Keratinocyte (primary cell): ENCODE measurements at regions not wholly inside any gene's neighbourhood (a gene's known extent, or its start where the extent isn't known, plus 50 kb on each side); places are given as distances from the start of the nearest gene placed in this dataset.

ENCODE experiments used
- DNase-seq: peaks from one replicate; pipeline ENCODE4 v3.0.0-alpha.2; 2011; ENCODE audit warnings: low read depth, missing footprints, low spot score
- FAIRE-seq: peaks from 2 replicates; lab custom pipeline; 2011; peaks lifted over from hg19 to GRCh38; lab: Jason Lieb, UNC
- H2AFZ ChIP-seq: 2 replicates; pipeline ENCODE4 v1.6.0; 2012; ENCODE audit warnings: low read length, control low read depth, inconsistent platforms; ENCODE audit not compliant: control insufficient read depth
- H3K27ac ChIP-seq: 2 replicates; pipeline ENCODE4 v1.5.1; 2011; ENCODE audit warnings: low read length; ENCODE audit not compliant: control insufficient read depth, insufficient read depth
- H3K27me3 ChIP-seq: 3 replicates; pipeline ENCODE4 v1.6.0; 2011; ENCODE audit warnings: low read length; ENCODE audit not compliant: control insufficient read depth, insufficient read depth; ENCODE audit errors: extremely low read depth
- H3K36me3 ChIP-seq, 2 experiments: 2 replicates in 1 of 2; 3 replicates in 1 of 2; pipeline ENCODE4 v1.5.1; 2011; ENCODE audit warnings: low read length in 2 of 2, mild to moderate bottlenecking in 1 of 2; ENCODE audit not compliant: control insufficient read depth in 2 of 2, insufficient read depth in 2 of 2; ENCODE audit errors: extremely low read depth in 1 of 2
- H3K4me1 ChIP-seq: 3 replicates; pipeline ENCODE4 v1.5.1; 2011; ENCODE audit warnings: low read length; ENCODE audit not compliant: control insufficient read depth, insufficient read depth; ENCODE audit errors: extremely low read depth
- H3K4me2 ChIP-seq: 3 replicates; pipeline ENCODE4 v1.6.0; 2011; ENCODE audit warnings: low read depth, low read length; ENCODE audit not compliant: control insufficient read depth, insufficient read depth; ENCODE audit errors: extremely low read depth
- H3K4me3 ChIP-seq, 3 experiments: fragments of 200-600 bp in 1 of 3; sonication (generic) in 1 of 3; 2 replicates in 2 of 3; 3 replicates in 1 of 3; pipeline ENCODE4 v1.5.1; 2011 to 2016; ENCODE audit warnings: low read length in 3 of 3, mild to moderate bottlenecking in 3 of 3, control low read depth in 2 of 3, inconsistent platforms in 1 of 3, low read depth in 1 of 3, mixed read lengths in 1 of 3, mixed run types in 1 of 3, moderate library complexity in 1 of 3; ENCODE audit not compliant: control insufficient read depth in 2 of 3, insufficient read depth in 2 of 3; ENCODE audit errors: extremely low read depth in 1 of 3
- H3K79me2 ChIP-seq: 2 replicates; pipeline ENCODE4 v1.6.0; 2012; ENCODE audit warnings: low read length; ENCODE audit not compliant: control insufficient read depth, insufficient read depth
- H3K9ac ChIP-seq: 3 replicates; pipeline ENCODE4 v1.6.0; 2011; ENCODE audit warnings: low read length; ENCODE audit not compliant: control insufficient read depth, insufficient read depth; ENCODE audit errors: extremely low read depth
- H3K9me1 ChIP-seq: 3 replicates; pipeline ENCODE4 v1.6.0; 2011; ENCODE audit warnings: low read length; ENCODE audit not compliant: control insufficient read depth, insufficient read depth; ENCODE audit errors: extremely low read depth
- H3K9me3 ChIP-seq: 2 replicates; pipeline ENCODE4 v1.5.1; 2012; ENCODE audit warnings: low read depth, low read length; ENCODE audit not compliant: control insufficient read depth
- H4K20me1 ChIP-seq: 3 replicates; pipeline ENCODE4 v1.6.0; 2011; ENCODE audit warnings: low read length; ENCODE audit not compliant: control insufficient read depth, insufficient read depth; ENCODE audit errors: extremely low read depth
- CTCF ChIP-seq, 3 experiments: IDR thresholded peaks in 1 of 3; conservative IDR thresholded peaks in 1 of 3; optimal IDR thresholded peaks in 1 of 3; 2 replicates in 2 of 3; 3 replicates in 1 of 3; pipeline versions ENCODE3 to v1.5.1; 2011; ENCODE audit warnings: low read length in 3 of 3, mild to moderate bottlenecking in 3 of 3, moderate library complexity in 2 of 3, control low read depth in 1 of 3, inconsistent platforms in 1 of 3; ENCODE audit not compliant: insufficient read depth in 2 of 3; ENCODE audit errors: extremely low read depth in 1 of 3
- EZH2 ChIP-seq: IDR thresholded peaks from one replicate; pipeline ENCODE4 v1.6.1; 2012; ENCODE audit warnings: inconsistent platforms, mild to moderate bottlenecking, low read length, moderate library complexity
- dilution Hi-C: fragments of 300-500 bp; cut with MboI; formaldehyde crosslinking; loops from one replicate; pipeline ENCODE4 v1.7.0; 2020; ENCODE audit warnings: low sequenced_read_pairs; ENCODE audit not compliant: extremely low pct_ligation_motif_present

- H3K4me2 ChIP-seq = no peak overlapping the region
- no peaks in the 10 kb centered on the region for H3K79me2 ChIP-seq
- DNase-seq (no peak), FAIRE-seq (no peak)
- H3K4me3 ChIP-seq = no peak overlapping the region
- H3K9me1 ChIP-seq = no peaks in the 10 kb centered on the region
- no peaks in the 10 kb centered on the region for H4K20me1 ChIP-seq
- no peaks in the 10 kb centered on the region for H3K27me3 ChIP-seq
- H3K9ac ChIP-seq = no peak overlapping the region
- TF ChIP-seq CTCF (optimal IDR thresholded peaks at IDR 0.05 in 1 of 3, IDR thresholded peaks at IDR 0.05 in 1 of 3, conservative IDR thresholded peaks at IDR 0.05 in 1 of 3; ENCODE audit: extremely low read depth in 1 of 3, insufficient read depth in 2 of 3, low read length in 3 of 3) = no peak
- TF ChIP-seq EZH2 = no peak
- H3K36me3 ChIP-seq = no peaks in the 10 kb centered on the region
- dilution Hi-C loops = no loop called here
- H3K27ac ChIP-seq = no peak overlapping the region
- H3K4me1 ChIP-seq = no peaks in the 10 kb centered on the region
- no peaks in the 10 kb centered on the region for H3K9me3 ChIP-seq
- H2AFZ ChIP-seq = no peak overlapping the region
These were observed 138.3 kb downstream of the TMEM161B start for GRCh38 chr5:88130211-88130815.

GRCh38 chr5:88128813-88129212 lies 139.8 kb downstream of the TMEM161B start:
- H3K79me2 ChIP-seq = no peaks in the 10 kb centered on the region
- dilution Hi-C loops = no loop called here

More at GRCh38 chr5:88128813-88129212, 139.8 kb downstream of the TMEM161B start:
- Histone ChIP-seq H3K27me3 (no peaks in the 10 kb centered on the region), H3K4me2 (no peak overlapping the region), H3K4me3 (no peak overlapping the region), H4K20me1 (no peaks in the 10 kb centered on the region), H2AFZ (no peak overlapping the region), H3K36me3 (no peaks in the 10 kb centered on the region), H3K9ac (no peak overlapping the region), H3K9me1 (no peaks in the 10 kb centered on the region), H3K9me3 (no peaks in the 10 kb centered on the region), H3K4me1 (no peaks in the 10 kb centered on the region), H3K27ac (no peak overlapping the region)
- FAIRE-seq = no peak
- TF ChIP-seq CTCF (optimal IDR thresholded peaks at IDR 0.05 in 1 of 3, IDR thresholded peaks at IDR 0.05 in 1 of 3, conservative IDR thresholded peaks at IDR 0.05 in 1 of 3; ENCODE audit: extremely low read depth in 1 of 3, insufficient read depth in 2 of 3, low read length in 3 of 3) (no peak), EZH2 (no peak)
- DNase-seq = no peak
